ENCODE measurements at regions not wholly inside any gene's neighbourhood (a gene's known extent, or its start where the extent isn't known, plus 50 kb on each side); places are given as distances from the start of the nearest gene placed in this dataset.

- DNase-seq (ENCODE audit: low spot score): no peak
- H3K27ac Mint-ChIP-seq (ENCODE audit: unreplicated experiment): no peak overlapping the region
- H3K9me3 Mint-ChIP-seq (ENCODE audit: low read depth): peaks cover 11% of the 10 kb centered on the region
- H3K4me3 Mint-ChIP-seq (ENCODE audit: unreplicated experiment): no peak overlapping the region
- TF ChIP-seq CTCF (IDR thresholded peaks at IDR 0.05): no peak
- no peaks in the 10 kb centered on the region for H3K36me3 Mint-ChIP-seq (ENCODE audit: low read depth)
- no peaks in the 10 kb centered on the region for H3K4me1 Mint-ChIP-seq (ENCODE audit: low read depth)
- H3K27me3 Mint-ChIP-seq (ENCODE audit: low read depth): peaks cover 9% of the 10 kb centered on the region
These were observed 187.0 kb upstream of the HDAC4 start for GRCh38 chr2:239587841-239588240.

- Mint-ChIP-seq H3K4me3 (ENCODE audit: unreplicated experiment) (no peak overlapping the region), H3K4me1 (ENCODE audit: low read depth) (no peaks in the 10 kb centered on the region), H3K36me3 (ENCODE audit: low read depth) (no peaks in the 10 kb centered on the region), H3K27ac (ENCODE audit: unreplicated experiment) (no peak overlapping the region), H3K9me3 (ENCODE audit: low read depth) (peaks cover 11% of the 10 kb centered on the region), H3K27me3 (ENCODE audit: low read depth) (peaks cover 9% of the 10 kb centered on the region)
- no peak for TF ChIP-seq CTCF (IDR thresholded peaks at IDR 0.05)
- DNase-seq (ENCODE audit: low spot score): peak; percentile 90
These were observed 186.5 kb upstream of the HDAC4 start for GRCh38 chr2:239587311-239587731.

- Mint-ChIP-seq H3K27me3 (ENCODE audit: low read depth) (peaks cover 9% of the 10 kb centered on the region), H3K9me3 (ENCODE audit: low read depth) (peaks cover 7% of the 10 kb centered on the region), H3K27ac (ENCODE audit: unreplicated experiment) (no peak overlapping the region), H3K4me1 (ENCODE audit: low read depth) (no peaks in the 10 kb centered on the region), H3K4me3 (ENCODE audit: unreplicated experiment) (no peak overlapping the region), H3K36me3 (ENCODE audit: low read depth) (no peaks in the 10 kb centered on the region)
- peak; percentile 79 for DNase-seq (ENCODE audit: low spot score)
- no peak for TF ChIP-seq CTCF (IDR thresholded peaks at IDR 0.05)
These were observed 186.0 kb upstream of the HDAC4 start for GRCh38 chr2:239586651-239587310.

- DNase-seq (ENCODE audit: low spot score): no peak
- Mint-ChIP-seq H3K4me3 (ENCODE audit: unreplicated experiment) (no peak overlapping the region), H3K27ac (ENCODE audit: unreplicated experiment) (no peak overlapping the region), H3K4me1 (ENCODE audit: low read depth) (no peaks in the 10 kb centered on the region), H3K36me3 (ENCODE audit: low read depth) (no peaks in the 10 kb centered on the region), H3K27me3 (ENCODE audit: low read depth) (peaks cover 9% of the 10 kb centered on the region), H3K9me3 (ENCODE audit: low read depth) (peaks cover 3% of the 10 kb centered on the region)
- no peak for TF ChIP-seq CTCF (IDR thresholded peaks at IDR 0.05)
These were observed 184.6 kb upstream of the HDAC4 start for GRCh38 chr2:239585422-239585821.

- H3K36me3 Mint-ChIP-seq (ENCODE audit: low read depth): no peaks in the 10 kb centered on the region
- no peak for DNase-seq (ENCODE audit: low spot score)
- peaks cover 11% of the 10 kb centered on the region for H3K27me3 Mint-ChIP-seq (ENCODE audit: low read depth)
- H3K4me3 Mint-ChIP-seq (ENCODE audit: unreplicated experiment): no peak overlapping the region
- H3K4me1 Mint-ChIP-seq (ENCODE audit: low read depth): no peaks in the 10 kb centered on the region
- peaks cover 3% of the 10 kb centered on the region for H3K9me3 Mint-ChIP-seq (ENCODE audit: low read depth)
- no peak for TF ChIP-seq CTCF (IDR thresholded peaks at IDR 0.05)
- H3K27ac Mint-ChIP-seq (ENCODE audit: unreplicated experiment): no peak overlapping the region
These were observed 184.2 kb upstream of the HDAC4 start for GRCh38 chr2:239584986-239585385.

Data from chondrocyte (in vitro differentiated cells).